ENCODE measurements at regions not wholly inside any gene's neighbourhood (a gene's known extent, or its start where the extent isn't known, plus 50 kb on each side); places are given as distances from the start of the nearest gene placed in this dataset.

DNA sequence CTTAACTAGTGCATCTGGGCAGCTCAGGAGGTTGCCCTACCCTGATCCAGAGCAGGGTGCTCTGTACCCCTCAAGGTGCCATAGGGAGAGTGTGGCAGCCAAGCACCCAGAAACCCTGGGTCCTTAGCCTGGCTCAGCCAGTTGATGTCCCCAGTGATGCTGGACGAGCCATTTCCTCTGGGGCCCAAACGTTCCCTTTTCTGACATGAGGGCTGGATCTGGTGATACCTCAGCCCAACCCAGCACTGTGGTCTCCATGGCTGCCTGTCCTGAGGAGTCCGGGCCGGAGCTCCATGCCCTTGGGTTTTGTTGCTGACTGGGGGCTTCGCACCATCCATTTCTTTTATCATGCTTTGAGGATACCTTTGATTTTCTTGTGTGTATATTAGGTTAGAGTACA lies 87.9 kb upstream of the IKZF1 start:
- CTCF ChIA-PET: no interaction called here

GRCh38 chr7:50214771-50215170 lies 89.7 kb upstream of the IKZF1 start:
- DNase-seq (ENCODE audit: extremely low spot score): no peak
- TF ChIP-seq CTCF (IDR thresholded peaks at IDR 0.05; ENCODE audit: control extremely low read depth, extremely low read depth, low read depth, missing control alignments): no peak
- ChIA-PET CTCF (interaction anchor here (1.0 to 1.9 kb wide), 3 partner anchors 9 to 90 kb away, joined by 3 to 20 read pairs (median 6); partner anchors contain the start of gene IKZF1), POLR2A (no interaction called here)

More for the DNA sequence above, 87.9 kb upstream of the IKZF1 start:
- no peak for TF ChIP-seq CTCF (IDR thresholded peaks at IDR 0.05; ENCODE audit: control extremely low read depth, extremely low read depth, low read depth, missing control alignments)
- no peak for DNase-seq (ENCODE audit: extremely low spot score)
- POLR2A ChIA-PET: no interaction called here

DNA sequence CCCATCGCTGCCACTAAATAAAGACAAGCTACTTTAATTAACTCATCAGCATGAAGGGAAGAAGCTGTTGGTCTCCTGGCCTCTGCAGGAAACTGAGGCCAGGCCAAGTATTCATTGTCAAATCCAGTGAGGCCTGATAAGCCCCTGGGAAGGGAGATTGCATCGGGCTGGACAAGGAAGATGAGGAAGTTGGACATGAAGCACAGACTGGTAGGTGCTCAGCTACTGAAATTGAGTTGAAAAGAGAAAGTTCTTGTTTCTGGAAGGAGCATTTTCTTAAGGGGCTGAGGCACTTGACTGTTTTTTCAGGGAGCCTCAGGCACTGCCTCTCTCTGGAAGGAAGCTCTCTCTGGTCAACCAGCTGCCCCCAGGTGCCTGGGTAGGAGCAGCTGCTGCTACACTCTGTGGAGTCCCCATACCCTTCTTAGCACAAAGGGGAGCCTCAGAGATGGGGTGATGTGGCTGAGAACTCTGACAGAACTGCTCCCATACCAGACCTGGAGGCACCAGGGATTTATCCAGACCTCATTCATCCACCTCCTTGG lies 90.3 kb upstream of the IKZF1 start:
- no peak for TF ChIP-seq CTCF (IDR thresholded peaks at IDR 0.05; ENCODE audit: control extremely low read depth, extremely low read depth, low read depth, missing control alignments)
- CTCF ChIA-PET: interaction anchor here (0.9 to 2.3 kb wide), 6 partner anchors 8 to 204 kb away, joined by 3 to 20 read pairs (median 6); partner anchors contain the start of gene IKZF1
- POLR2A ChIA-PET: no interaction called here
- no peak for DNase-seq (ENCODE audit: extremely low spot score)

DNA sequence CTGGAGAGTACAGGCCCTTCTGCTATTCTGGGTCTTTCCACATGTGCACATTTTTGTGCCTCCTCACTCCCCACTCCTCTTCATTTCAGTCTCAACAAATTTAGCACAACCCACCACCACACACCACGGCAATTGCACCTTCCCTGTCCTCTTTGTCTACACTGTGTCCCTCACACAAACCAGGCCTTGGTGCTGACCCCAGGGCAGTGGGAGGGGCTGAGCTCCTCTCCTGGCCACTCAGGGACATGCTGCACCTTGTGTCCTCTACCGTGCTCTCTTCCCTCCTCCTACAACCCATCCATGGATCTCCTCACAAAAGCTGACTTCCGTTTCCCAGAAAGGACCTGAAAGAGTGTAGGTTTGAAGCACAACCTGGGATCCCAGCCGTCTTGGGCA lies 90.9 kb upstream of the IKZF1 start:
- TF ChIP-seq CTCF (IDR thresholded peaks at IDR 0.05; ENCODE audit: control extremely low read depth, extremely low read depth, low read depth, missing control alignments): no peak
- ChIA-PET POLR2A (no interaction called here), CTCF (interaction anchor here (0.9 to 2.3 kb wide), 5 partner anchors 8 to 205 kb away, joined by 4 to 20 read pairs (median 6); no protein-coding TSS in a partner anchor)
- DNase-seq (ENCODE audit: extremely low spot score): no peak

- TF ChIP-seq CTCF (IDR thresholded peaks at IDR 0.05; ENCODE audit: control extremely low read depth, extremely low read depth, low read depth, missing control alignments): peak; percentile 32
- no peak for DNase-seq (ENCODE audit: extremely low spot score)
- POLR2A ChIA-PET: no interaction called here
- CTCF ChIA-PET: interaction anchor here (0.9 to 4.0 kb wide), 7 partner anchors 8 to 206 kb away, joined by 4 to 20 read pairs (median 6); no protein-coding TSS in a partner anchor
These were observed 91.6 kb upstream of the IKZF1 start for GRCh38 chr7:50212666-50213621.

- ChIA-PET POLR2A (no interaction called here), CTCF (interaction anchor here (4.0 kb wide), 1 partner anchor 156 kb away, joined by 18 read pairs; no protein-coding TSS in a partner anchor)
- no peak for TF ChIP-seq CTCF (IDR thresholded peaks at IDR 0.05; ENCODE audit: control extremely low read depth, extremely low read depth, low read depth, missing control alignments)
- DNase-seq (ENCODE audit: extremely low spot score): no peak
These were observed 92.5 kb upstream of the IKZF1 start for GRCh38 chr7:50212016-50212325.
